H1 (cell line): ENCODE measurements at regions not wholly inside any gene's neighbourhood (a gene's known extent, or its start where the extent isn't known, plus 50 kb on each side); places are given as distances from the start of the nearest gene placed in this dataset.

Source experiments
- CTCF ChIA-PET: fragments of 300-600 bp; sonication (Branson Sonifier 250); formaldehyde crosslinking; loops from one replicate; lab custom pipeline; 2021; ENCODE audit not compliant: partially characterized antibody; lab: Charles Lee
- POLR2A ChIA-PET: fragments of 300-600 bp; sonication (Branson Sonifier 250); formaldehyde crosslinking; loops from one replicate; lab custom pipeline; 2021; ENCODE audit warnings: inconsistent platforms; ENCODE audit not compliant: partially characterized antibody; lab: Charles Lee
- DNase-seq, 2 experiments: peaks; one replicate each; pipeline versions ENCODE4 v3.0.0 to v3.0.0-alpha.2; 2010 to 2022; ENCODE audit warnings: low spot score in 2 of 2, low read depth in 1 of 2, mixed read lengths in 1 of 2
- FAIRE-seq: peaks from 2 replicates; lab custom pipeline; 2011; peaks lifted over from hg19 to GRCh38; lab: Jason Lieb, UNC
- H2AFZ ChIP-seq: 2 replicates; pipeline ENCODE4 v1.8.1; 2012; ENCODE audit warnings: low read length, inconsistent platforms
- H2AK5ac ChIP-seq: 2 replicates; pipeline ENCODE4 v1.6.1; 2013; ENCODE audit warnings: low read depth, low read length
- H2BK120ac ChIP-seq: replicated peaks from 2 replicates; pipeline ENCODE3; 2013; ENCODE audit warnings: low read depth, low read length, inconsistent platforms
- H2BK12ac ChIP-seq: 2 replicates; pipeline ENCODE4 v1.6.1; 2013; ENCODE audit warnings: low read depth, low read length
- H2BK15ac ChIP-seq: 2 replicates; pipeline ENCODE4 v1.6.1; 2013; ENCODE audit warnings: low read length
- H2BK20ac ChIP-seq: 2 replicates; pipeline ENCODE4 v1.6.1; 2013; ENCODE audit warnings: low read length
- H2BK5ac ChIP-seq: 2 replicates; pipeline ENCODE4 v1.6.1; 2013; ENCODE audit warnings: low read depth, low read length
- H3K14ac ChIP-seq: 2 replicates; pipeline ENCODE4 v1.6.1; 2013; ENCODE audit warnings: inconsistent platforms; ENCODE audit not compliant: insufficient read length
- H3K18ac ChIP-seq: 2 replicates; pipeline ENCODE4 v1.6.1; 2013; ENCODE audit warnings: low read length; ENCODE audit errors: extremely low read depth
- H3K23ac ChIP-seq: 2 replicates; pipeline ENCODE4 v1.6.1; 2013; ENCODE audit warnings: inconsistent platforms; ENCODE audit not compliant: insufficient read length
- H3K23me2 ChIP-seq: 2 replicates; pipeline ENCODE4 v1.6.1; 2013; ENCODE audit warnings: low read depth, low read length
- H3K27ac ChIP-seq: 2 replicates; pipeline ENCODE4 v1.6.1; 2011; ENCODE audit warnings: low read depth, low read length, inconsistent platforms
- H3K27me3 ChIP-seq, 4 experiments: replicated peaks in 1 of 4; 1 replicate in 1 of 4; 2 replicates in 3 of 4; pipeline versions ENCODE4 v1.6.1 to v1.8.1; 2011 to 2013; ENCODE audit warnings: low read length in 3 of 4, mild to moderate bottlenecking in 3 of 4, inconsistent platforms in 2 of 4, mixed read lengths in 2 of 4, moderate library complexity in 1 of 4; ENCODE audit not compliant: control insufficient read depth in 3 of 4, insufficient read depth in 3 of 4; ENCODE audit errors: extremely low read depth in 1 of 4
- H3K36me3 ChIP-seq, 4 experiments: 2 replicates each; pipeline versions ENCODE4 v1.6.1 to v1.8.1; 2011 to 2013; ENCODE audit warnings: mild to moderate bottlenecking in 4 of 4, low read length in 3 of 4, moderate library complexity in 2 of 4, control low read depth in 1 of 4, inconsistent platforms in 1 of 4; ENCODE audit not compliant: insufficient read depth in 4 of 4, control insufficient read depth in 2 of 4
- H3K4ac ChIP-seq: replicated peaks from 2 replicates; pipeline ENCODE3; 2013; ENCODE audit warnings: low read length, low read depth, mixed read lengths, inconsistent platforms; ENCODE audit not compliant: insufficient read length
- H3K4me1 ChIP-seq, 4 experiments: replicated peaks in 1 of 4; 1 replicate in 1 of 4; 2 replicates in 3 of 4; pipeline versions ENCODE4 v1.6.1 to v1.8.1; 2011 to 2013; ENCODE audit warnings: low read length in 3 of 4, inconsistent platforms in 2 of 4, mixed read lengths in 1 of 4; ENCODE audit not compliant: insufficient read depth in 4 of 4, control insufficient read depth in 3 of 4
- H3K4me2 ChIP-seq, 2 experiments: 2 replicates each; pipeline versions ENCODE4 v1.6.1 to v1.8.1; 2011 to 2013; ENCODE audit warnings: low read depth in 2 of 2, low read length in 2 of 2, control low read depth in 1 of 2, inconsistent platforms in 1 of 2, mild to moderate bottlenecking in 1 of 2; ENCODE audit not compliant: insufficient read depth in 1 of 2
- H3K4me3 ChIP-seq, 4 experiments: fragments of 200-600, 300-600 bp in 1 of 4; sonication (generic), shearing (Covaris generic), sonication (Bioruptor Twin) in 1 of 4; 2 replicates each; pipeline versions ENCODE4 v1.5.1 to v1.8.1; 2011 to 2016; ENCODE audit warnings: low read length in 4 of 4, low read depth in 3 of 4, control low read depth in 2 of 4, inconsistent platforms in 2 of 4, mild to moderate bottlenecking in 2 of 4, mixed read lengths in 1 of 4, moderate library complexity in 1 of 4; ENCODE audit not compliant: insufficient read depth in 2 of 4; ENCODE audit errors: extremely low read depth in 1 of 4
- H3K56ac ChIP-seq: replicated peaks from 2 replicates; pipeline ENCODE3; 2013; ENCODE audit warnings: low read depth, mild to moderate bottlenecking, mixed read lengths, low read length, inconsistent platforms; ENCODE audit not compliant: insufficient read length
- H3K79me1 ChIP-seq: 2 replicates; pipeline ENCODE4 v1.6.1; 2013; ENCODE audit warnings: low read depth, low read length, control low read depth
- H3K79me2 ChIP-seq, 2 experiments: 2 replicates each; pipeline versions ENCODE4 v1.6.1 to v1.8.1; 2012 to 2013; ENCODE audit warnings: low read length in 2 of 2, mild to moderate bottlenecking in 2 of 2, inconsistent platforms in 1 of 2; ENCODE audit not compliant: insufficient read depth in 2 of 2, control insufficient read depth in 1 of 2
- H3K9ac ChIP-seq, 4 experiments: replicated peaks in 1 of 4; 1 replicate in 1 of 4; 2 replicates in 3 of 4; pipeline versions ENCODE4 v1.6.1 to v1.8.1; 2011 to 2013; ENCODE audit warnings: low read depth in 3 of 4, low read length in 3 of 4, control low read depth in 2 of 4, mild to moderate bottlenecking in 2 of 4, moderate library complexity in 2 of 4, inconsistent platforms in 1 of 4; ENCODE audit errors: extremely low read depth in 1 of 4
- H3K9me3 ChIP-seq, 2 experiments: 2 replicates each; pipeline versions ENCODE4 v1.6.1 to v1.8.1; 2012 to 2013; ENCODE audit warnings: mild to moderate bottlenecking in 2 of 2, moderate library complexity in 2 of 2, control low read depth in 1 of 2, inconsistent platforms in 1 of 2, low read depth in 1 of 2, low read length in 1 of 2, mixed read lengths in 1 of 2; ENCODE audit not compliant: insufficient read depth in 2 of 2
- H4K20me1 ChIP-seq, 2 experiments: replicated peaks in 1 of 2; 2 replicates each; pipeline versions ENCODE3 to v1.8.1; 2011 to 2013; ENCODE audit warnings: inconsistent platforms in 2 of 2, low read length in 2 of 2, mild to moderate bottlenecking in 1 of 2; ENCODE audit not compliant: insufficient read depth in 2 of 2, control insufficient read depth in 1 of 2
- H4K5ac ChIP-seq: 2 replicates; pipeline ENCODE4 v1.6.1; 2013; ENCODE audit warnings: low read length, low read depth, mixed read lengths, inconsistent platforms; ENCODE audit not compliant: insufficient read length
- H4K8ac ChIP-seq: 2 replicates; pipeline ENCODE4 v1.8.0; 2013; ENCODE audit warnings: mild to moderate bottlenecking, moderate library complexity, low read length, inconsistent platforms; ENCODE audit not compliant: insufficient read depth; ENCODE audit errors: extremely low read depth
- H4K91ac ChIP-seq: replicated peaks from 2 replicates; pipeline ENCODE3; 2013; ENCODE audit warnings: low read length, mixed read lengths, inconsistent platforms; ENCODE audit not compliant: insufficient read length
- SAP30 ChIP-seq: fragments of 300-600 bp; sonication (generic); IDR thresholded peaks from 2 replicates; pipeline ENCODE4 v1.7.1; 2012; ENCODE audit warnings: low read length, moderate library complexity, mild to moderate bottlenecking, inconsistent platforms; ENCODE audit not compliant: insufficient read depth, insufficient replicate concordance
- SIN3A ChIP-seq, 2 experiments: IDR thresholded peaks in 1 of 2; conservative IDR thresholded peaks in 1 of 2; 2 replicates each; pipeline ENCODE4 v1.6.1; 2011 to 2012; ENCODE audit warnings: low read length in 2 of 2, improper control_type of control experiment in 1 of 2, low read depth in 1 of 2, mild to moderate bottlenecking in 1 of 2
- WGBS, 2 experiments: shearing (Covaris generic) in 1 of 2; methylation state at CpG; one replicate each; pipeline versions ENCODE4 v1.1.6 to v1.1.7; 2013 to 2015; ENCODE audit warnings: low lambda C conversion rate in 2 of 2, mixed read lengths in 2 of 2, inconsistent platforms in 1 of 2, low coverage in 1 of 2, missing lambda C conversion rate in 1 of 2; ENCODE audit not compliant: insufficient replicate concordance in 2 of 2, insufficient coverage in 1 of 2, insufficient read length in 1 of 2; ENCODE audit errors: extremely low coverage in 1 of 2, missing lambda C conversion rate in 1 of 2; 5-methylcytosine and 5-hydroxymethylcytosine counted together

- Histone ChIP-seq H2AK5ac (no peak overlapping the region), H4K5ac (no peak overlapping the region), H3K27me3 (no peaks in the 10 kb centered on the region), H3K36me3 (no peaks in the 10 kb centered on the region), H4K91ac (no peak overlapping the region), H4K8ac (no peak overlapping the region), H3K18ac (no peak overlapping the region), H3K4me2 (no peak overlapping the region), H3K79me2 (no peaks in the 10 kb centered on the region), H2BK12ac (no peak overlapping the region), H4K20me1 (no peaks in the 10 kb centered on the region), H2AFZ (no peak overlapping the region), H3K23ac (no peak overlapping the region), H3K4me3 (no peak overlapping the region), H3K56ac (no peak overlapping the region), H2BK15ac (no peak overlapping the region), H3K4me1 (no peaks in the 10 kb centered on the region), H3K9me3 (no peaks in the 10 kb centered on the region), H2BK120ac (no peak overlapping the region), H2BK20ac (no peak overlapping the region), H3K23me2 (no peaks in the 10 kb centered on the region), H3K4ac (no peak overlapping the region), H3K9ac (no peak overlapping the region), H3K79me1 (no peaks in the 10 kb centered on the region), H3K14ac (no peak overlapping the region), H3K27ac (no peak overlapping the region), H2BK5ac (no peak overlapping the region)
- TF ChIP-seq SAP30 (no peak), SIN3A (conservative IDR thresholded peaks at IDR 0.05 in 1 of 2, IDR thresholded peaks at IDR 0.05 in 1 of 2; ENCODE audit: low read depth in 1 of 2, low read length in 2 of 2) (no peak)
- CTCF ChIA-PET, result no interaction called here
- DNase-seq, result no peak
- WGBS, 2 experiments, result 87% methylated on average over 2 of the region's 2 CpGs; no CpG with 5 or more reads in 1 of the 2 experiments
- FAIRE-seq, result no peak
- POLR2A ChIA-PET, result no interaction called here
Observed at GRCh38 chrX:39633293-39633692, 464.5 kb downstream of the BCOR start.
